ENCODE measurements at regions not wholly inside any gene's neighbourhood (a gene's known extent, or its start where the extent isn't known, plus 50 kb on each side); places are given as distances from the start of the nearest gene placed in this dataset.
"Not testable (repeated sequence)": the region's sequence is repeated elsewhere in the genome, so short reads cannot be mapped to it uniquely, and the experiment has no call there.

- DNase-seq (ENCODE audit: low read depth, low spot score): not testable (repeated sequence)
Observed at GRCh38 chr1:146511047-146511777, 282.4 kb upstream of the NOTCH2NLA start.

GRCh38 chr1:146510248-146510983 is 281.6 kb upstream of the NOTCH2NLA start:
- DNase-seq (ENCODE audit: low read depth, low spot score): not testable (repeated sequence)

GRCh38 chr1:146504121-146504520 is 275.3 kb upstream of the NOTCH2NLA start:
- DNase-seq (ENCODE audit: low read depth, low spot score): not testable (repeated sequence)

- DNase-seq (ENCODE audit: low read depth, low spot score): not testable (repeated sequence)
Observed at GRCh38 chr1:146487555-146487954, 258.7 kb upstream of the NOTCH2NLA start.

- not testable (repeated sequence) for DNase-seq (ENCODE audit: low read depth, low spot score)
Observed at GRCh38 chr1:146487155-146487554, 258.3 kb upstream of the NOTCH2NLA start.

GRCh38 chr1:146486300-146487014 is 257.6 kb upstream of the NOTCH2NLA start:
- not testable (repeated sequence) for DNase-seq (ENCODE audit: low read depth, low spot score)

GRCh38 chr1:146484195-146484594 is 255.4 kb upstream of the NOTCH2NLA start:
- not testable (repeated sequence) for DNase-seq (ENCODE audit: low read depth, low spot score)

GRCh38 chr1:146479188-146479587 is 250.4 kb upstream of the NOTCH2NLA start:
- DNase-seq (ENCODE audit: low read depth, low spot score): not testable (repeated sequence)

GRCh38 chr1:146478125-146478720 is 249.4 kb upstream of the NOTCH2NLA start:
- not testable (repeated sequence) for DNase-seq (ENCODE audit: low read depth, low spot score)

- not testable (repeated sequence) for DNase-seq (ENCODE audit: low read depth, low spot score)
Observed at GRCh38 chr1:146475086-146475485, 246.3 kb upstream of the NOTCH2NLA start.

GRCh38 chr1:146474216-146474615 is 245.4 kb upstream of the NOTCH2NLA start:
- DNase-seq (ENCODE audit: low read depth, low spot score): not testable (repeated sequence)

- not testable (repeated sequence) for DNase-seq (ENCODE audit: low read depth, low spot score)
Observed at GRCh38 chr1:146472192-146472861, 243.5 kb upstream of the NOTCH2NLA start.

- DNase-seq (ENCODE audit: low read depth, low spot score): not testable (repeated sequence)
Observed at GRCh38 chr1:146459939-146460338, 231.1 kb upstream of the NOTCH2NLA start.

- DNase-seq (ENCODE audit: low read depth, low spot score): not testable (repeated sequence)
Observed at GRCh38 chr1:146459308-146459707, 230.5 kb upstream of the NOTCH2NLA start.

GRCh38 chr1:146448877-146449246 is 220.0 kb upstream of the NOTCH2NLA start:
- not testable (repeated sequence) for DNase-seq (ENCODE audit: low read depth, low spot score)

GRCh38 chr1:146448212-146448876 is 219.5 kb upstream of the NOTCH2NLA start:
- DNase-seq (ENCODE audit: low read depth, low spot score): not testable (repeated sequence)

- DNase-seq (ENCODE audit: low read depth, low spot score): not testable (repeated sequence)
Observed at GRCh38 chr1:146443871-146444222, 215.0 kb upstream of the NOTCH2NLA start.

GRCh38 chr1:146443088-146443870 is 214.5 kb upstream of the NOTCH2NLA start:
- DNase-seq (ENCODE audit: low read depth, low spot score): not testable (repeated sequence)

GRCh38 chr1:146438543-146438942 is 209.7 kb upstream of the NOTCH2NLA start:
- not testable (repeated sequence) for DNase-seq (ENCODE audit: low read depth, low spot score)

GRCh38 chr1:146416642-146417041 is 187.8 kb upstream of the NOTCH2NLA start:
- not testable (repeated sequence) for DNase-seq (ENCODE audit: low read depth, low spot score)
